ENCODE measurements at regions not wholly inside any gene's neighbourhood (a gene's known extent, or its start where the extent isn't known, plus 50 kb on each side); places are given as distances from the start of the nearest gene placed in this dataset.

GRCh38 chr2:225156853-225157451 lies 114.7 kb upstream of the DOCK10 start:
- Histone ChIP-seq H3K4me3 (ENCODE audit: control insufficient read depth in 2 of 3, extremely low read depth in 1 of 3, insufficient read depth in 2 of 3, low read depth in 1 of 3, low read length in 3 of 3) (no peak overlapping the region), H3K4me1 (ENCODE audit: control insufficient read depth, extremely low read depth, insufficient read depth, low read length) (no peaks in the 10 kb centered on the region), H3K27ac (ENCODE audit: control insufficient read depth, insufficient read depth, low read length) (no peak overlapping the region), H3K9me3 (ENCODE audit: control insufficient read depth, low read depth, low read length) (no peaks in the 10 kb centered on the region), H3K9ac (ENCODE audit: control insufficient read depth, extremely low read depth, insufficient read depth, low read length) (no peak overlapping the region), H3K4me2 (ENCODE audit: control insufficient read depth, extremely low read depth, insufficient read depth, low read depth, low read length) (no peak overlapping the region), H3K27me3 (ENCODE audit: control insufficient read depth, extremely low read depth, insufficient read depth, low read length) (no peaks in the 10 kb centered on the region), H3K79me2 (ENCODE audit: control insufficient read depth, insufficient read depth, low read length) (no peaks in the 10 kb centered on the region), H3K36me3 (ENCODE audit: control insufficient read depth in 2 of 2, extremely low read depth in 1 of 2, insufficient read depth in 2 of 2, low read length in 2 of 2) (no peaks in the 10 kb centered on the region), H3K9me1 (ENCODE audit: control insufficient read depth, extremely low read depth, insufficient read depth, low read length) (no peaks in the 10 kb centered on the region), H2AFZ (ENCODE audit: control insufficient read depth, low read length) (no peak overlapping the region), H4K20me1 (ENCODE audit: control insufficient read depth, extremely low read depth, insufficient read depth, low read length) (no peaks in the 10 kb centered on the region)
- no peak for TF ChIP-seq EZH2 (IDR thresholded peaks at IDR 0.05; ENCODE audit: low read length)
- no peak for TF ChIP-seq CTCF (optimal IDR thresholded peaks at IDR 0.05 in 1 of 3, IDR thresholded peaks at IDR 0.05 in 1 of 3, conservative IDR thresholded peaks at IDR 0.05 in 1 of 3; ENCODE audit: extremely low read depth in 1 of 3, insufficient read depth in 2 of 3, low read length in 3 of 3)
- dilution Hi-C loops (cut with MboI; ENCODE audit: extremely low pct_ligation_motif_present, low sequenced_read_pairs): no loop called here
- FAIRE-seq (no peak), DNase-seq (ENCODE audit: low read depth, low spot score) (no peak)

- DNase-seq (ENCODE audit: low read depth, low spot score): no peak
- no peak overlapping the region for H3K9ac ChIP-seq (ENCODE audit: control insufficient read depth, extremely low read depth, insufficient read depth, low read length)
- no peaks in the 10 kb centered on the region for H3K79me2 ChIP-seq (ENCODE audit: control insufficient read depth, insufficient read depth, low read length)
- no peak overlapping the region for H3K27ac ChIP-seq (ENCODE audit: control insufficient read depth, insufficient read depth, low read length)
- no peaks in the 10 kb centered on the region for H3K9me3 ChIP-seq (ENCODE audit: control insufficient read depth, low read depth, low read length)
- no peaks in the 10 kb centered on the region for H4K20me1 ChIP-seq (ENCODE audit: control insufficient read depth, extremely low read depth, insufficient read depth, low read length)
- H3K9me1 ChIP-seq (ENCODE audit: control insufficient read depth, extremely low read depth, insufficient read depth, low read length): no peaks in the 10 kb centered on the region
- no peak overlapping the region for H2AFZ ChIP-seq (ENCODE audit: control insufficient read depth, low read length)
- no peak overlapping the region for H3K4me2 ChIP-seq (ENCODE audit: control insufficient read depth, extremely low read depth, insufficient read depth, low read depth, low read length)
- FAIRE-seq: no peak
- dilution Hi-C loops (cut with MboI; ENCODE audit: extremely low pct_ligation_motif_present, low sequenced_read_pairs): no loop called here
- no peaks in the 10 kb centered on the region for H3K4me1 ChIP-seq (ENCODE audit: control insufficient read depth, extremely low read depth, insufficient read depth, low read length)
- H3K36me3 ChIP-seq (ENCODE audit: control insufficient read depth in 2 of 2, extremely low read depth in 1 of 2, insufficient read depth in 2 of 2, low read length in 2 of 2): no peaks in the 10 kb centered on the region
- no peak overlapping the region for H3K4me3 ChIP-seq (ENCODE audit: control insufficient read depth in 2 of 3, extremely low read depth in 1 of 3, insufficient read depth in 2 of 3, low read depth in 1 of 3, low read length in 3 of 3)
- peaks cover 2% of the 10 kb centered on the region for H3K27me3 ChIP-seq (ENCODE audit: control insufficient read depth, extremely low read depth, insufficient read depth, low read length)
- TF ChIP-seq CTCF (optimal IDR thresholded peaks at IDR 0.05 in 1 of 3, IDR thresholded peaks at IDR 0.05 in 1 of 3, conservative IDR thresholded peaks at IDR 0.05 in 1 of 3; ENCODE audit: extremely low read depth in 1 of 3, insufficient read depth in 2 of 3, low read length in 3 of 3) (no peak), EZH2 (IDR thresholded peaks at IDR 0.05; ENCODE audit: low read length) (no peak)
Measured at GRCh38 chr2:225140723-225141122, 98.5 kb upstream of the DOCK10 start.

All from keratinocyte (primary cell).